ENCODE measurements at regions not wholly inside any gene's neighbourhood (a gene's known extent, or its start where the extent isn't known, plus 50 kb on each side); places are given as distances from the start of the nearest gene placed in this dataset.

- H2AK5ac ChIP-seq (ENCODE audit: low read depth, low read length) = no peak overlapping the region
- no peaks in the 10 kb centered on the region for H3K79me2 ChIP-seq (ENCODE audit: control insufficient read depth in 1 of 2, insufficient read depth in 2 of 2, low read length in 2 of 2)
- TF ChIP-seq RAD21 (IDR thresholded peaks at IDR 0.05 in 1 of 2, conservative IDR thresholded peaks at IDR 0.05 in 1 of 2; ENCODE audit: low read depth in 2 of 2, low read length in 2 of 2) = no peak
- no peak overlapping the region for H4K8ac ChIP-seq (ENCODE audit: extremely low read depth, insufficient read depth, low read length)
- no peak overlapping the region for H2BK120ac ChIP-seq (replicated peaks; ENCODE audit: low read depth, low read length)
- H3K4me1 ChIP-seq (replicated peaks in 1 of 4; ENCODE audit: control insufficient read depth in 3 of 4, insufficient read depth in 4 of 4, low read length in 3 of 4) = no peaks in the 10 kb centered on the region
- H3K9ac ChIP-seq (replicated peaks in 1 of 4; ENCODE audit: extremely low read depth in 1 of 4, low read depth in 3 of 4, low read length in 3 of 4) = no peak overlapping the region
- no peak overlapping the region for H4K91ac ChIP-seq (replicated peaks; ENCODE audit: insufficient read length, low read length)
- DNase-seq (ENCODE audit: low read depth in 1 of 2, low spot score in 2 of 2) = no peak
- H3K56ac ChIP-seq (replicated peaks; ENCODE audit: insufficient read length, low read depth, low read length) = no peak overlapping the region
- H2BK5ac ChIP-seq (ENCODE audit: low read depth, low read length) = no peak overlapping the region
- H2BK12ac ChIP-seq (ENCODE audit: low read depth, low read length) = no peak overlapping the region
- no peaks in the 10 kb centered on the region for H3K27me3 ChIP-seq (replicated peaks in 1 of 4; ENCODE audit: control insufficient read depth in 3 of 4, extremely low read depth in 1 of 4, insufficient read depth in 3 of 4, low read length in 3 of 4)
- 81% methylated on average over 1 of the region's 1 CpG; no CpG with 5 or more reads in 1 of the 2 experiments for WGBS, 2 experiments (ENCODE audit: extremely low coverage in 1 of 2, insufficient coverage in 1 of 2, insufficient read length in 1 of 2, insufficient replicate concordance in 2 of 2, low coverage in 1 of 2, low lambda C conversion rate in 2 of 2, missing lambda C conversion rate in 1 of 2)
- ChIA-PET CTCF (ENCODE audit: partially characterized antibody) (no interaction called here), POLR2A (ENCODE audit: partially characterized antibody) (no interaction called here)
- no peak for FAIRE-seq
- no peak overlapping the region for H3K14ac ChIP-seq (ENCODE audit: insufficient read length)
- no peak overlapping the region for H2BK20ac ChIP-seq (ENCODE audit: low read length)
- H3K9me3 ChIP-seq (ENCODE audit: insufficient read depth in 2 of 2, low read depth in 1 of 2, low read length in 1 of 2) = no peaks in the 10 kb centered on the region
- H4K5ac ChIP-seq (ENCODE audit: insufficient read length, low read depth, low read length) = no peak overlapping the region
- no peak overlapping the region for H2BK15ac ChIP-seq (ENCODE audit: low read length)
- H2AFZ ChIP-seq (ENCODE audit: low read length) = no peak overlapping the region
- no peaks in the 10 kb centered on the region for H3K23me2 ChIP-seq (ENCODE audit: low read depth, low read length)
- no peak overlapping the region for H3K18ac ChIP-seq (ENCODE audit: extremely low read depth, low read length)
- H4K20me1 ChIP-seq (replicated peaks in 1 of 2; ENCODE audit: control insufficient read depth in 1 of 2, insufficient read depth in 2 of 2, low read length in 2 of 2) = no peaks in the 10 kb centered on the region
- H3K23ac ChIP-seq (ENCODE audit: insufficient read length) = no peak overlapping the region
- H3K36me3 ChIP-seq (ENCODE audit: control insufficient read depth in 2 of 4, insufficient read depth in 4 of 4, low read length in 3 of 4) = no peaks in the 10 kb centered on the region
- H3K4me3 ChIP-seq (ENCODE audit: extremely low read depth in 1 of 4, insufficient read depth in 2 of 4, low read depth in 3 of 4, low read length in 4 of 4) = no peak overlapping the region
- no peaks in the 10 kb centered on the region for H3K79me1 ChIP-seq (ENCODE audit: low read depth, low read length)
- no peak overlapping the region for H3K4ac ChIP-seq (replicated peaks; ENCODE audit: insufficient read length, low read depth, low read length)
- H3K27ac ChIP-seq (ENCODE audit: low read depth, low read length) = no peak overlapping the region
- H3K4me2 ChIP-seq (ENCODE audit: insufficient read depth in 1 of 2, low read depth in 2 of 2, low read length in 2 of 2) = no peak overlapping the region
Measured at GRCh38 chr10:55180357-55180756, 379.3 kb upstream of the PCDH15 start.

All from H1 (cell line).